GM12872 (cell line): ENCODE measurements at regions not wholly inside any gene's neighbourhood (a gene's known extent, or its start where the extent isn't known, plus 50 kb on each side); places are given as distances from the start of the nearest gene placed in this dataset.

Experiments
- CTCF ChIP-seq: IDR thresholded peaks from 3 replicates; pipeline ENCODE4 v1.5.1; 2011; ENCODE audit warnings: low read depth, mild to moderate bottlenecking, low read length, moderate library complexity; ENCODE audit not compliant: insufficient read depth

DNA sequence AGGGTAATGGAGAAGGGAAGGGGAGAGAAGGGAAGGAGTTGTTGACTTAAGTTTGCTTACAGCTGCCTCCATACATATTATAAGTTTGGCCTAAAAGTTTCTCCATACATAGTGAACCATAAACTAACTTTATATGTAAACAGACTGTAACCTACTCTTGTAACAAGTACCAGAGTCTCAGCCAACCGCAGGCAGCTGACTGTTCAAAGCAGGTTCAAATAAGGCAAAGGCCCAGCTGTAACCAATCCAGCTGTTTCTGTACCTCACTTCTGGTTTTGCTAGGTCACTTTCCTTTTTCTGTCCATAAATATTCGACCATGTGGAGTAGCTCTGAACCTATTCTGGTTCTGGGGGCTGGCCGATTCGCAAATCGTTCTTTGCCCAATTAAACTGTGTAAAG, 591.2 kb downstream of the INSC start:
- TF ChIP-seq CTCF = no peak

DNA sequence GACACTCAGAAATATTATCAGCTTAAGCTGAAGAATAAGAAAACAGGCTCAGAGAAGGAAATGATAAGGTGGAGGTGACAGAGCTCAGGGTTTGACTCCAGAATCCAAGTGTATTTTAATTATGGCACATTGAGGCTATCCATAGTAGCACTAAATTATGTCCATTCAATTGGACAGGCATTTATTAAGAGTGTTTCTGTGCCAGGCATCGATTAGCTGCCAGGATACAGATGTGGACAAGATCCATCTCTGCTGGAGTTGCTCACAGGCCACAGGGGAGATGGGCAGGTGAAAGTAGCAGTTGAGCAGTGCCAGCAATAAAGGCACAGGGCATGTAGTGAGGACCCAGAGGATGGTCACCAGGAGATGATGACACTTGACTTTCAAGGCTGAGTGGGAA, 592.5 kb downstream of the INSC start:
- TF ChIP-seq CTCF = no peak

DNA sequence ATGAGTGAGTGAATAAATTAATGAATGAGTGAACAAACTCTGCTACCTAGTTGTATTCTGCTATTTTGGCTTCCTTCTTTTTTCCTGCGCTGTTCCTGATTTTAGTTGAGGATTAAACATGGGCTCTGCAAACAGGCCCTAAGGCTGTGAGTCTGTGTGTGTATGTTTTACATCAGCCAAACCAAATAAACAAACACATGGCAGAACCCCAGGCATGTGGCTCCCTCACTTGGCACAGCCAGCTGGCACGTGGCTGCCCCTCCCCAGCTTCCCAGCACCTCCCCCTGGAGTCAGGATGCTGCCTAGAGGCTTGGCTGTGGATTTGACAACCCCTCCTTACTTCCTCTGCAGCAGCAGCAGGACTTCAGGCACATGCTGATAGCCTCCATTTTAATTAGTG, 593.2 kb downstream of the INSC start:
- no peak for TF ChIP-seq CTCF

GRCh38 chr11:15710580-15711275, 596.0 kb downstream of the INSC start:
- no peak for TF ChIP-seq CTCF

- no peak for TF ChIP-seq CTCF
Measured at GRCh38 chr11:15711311-15711710, 596.6 kb downstream of the INSC start.

DNA sequence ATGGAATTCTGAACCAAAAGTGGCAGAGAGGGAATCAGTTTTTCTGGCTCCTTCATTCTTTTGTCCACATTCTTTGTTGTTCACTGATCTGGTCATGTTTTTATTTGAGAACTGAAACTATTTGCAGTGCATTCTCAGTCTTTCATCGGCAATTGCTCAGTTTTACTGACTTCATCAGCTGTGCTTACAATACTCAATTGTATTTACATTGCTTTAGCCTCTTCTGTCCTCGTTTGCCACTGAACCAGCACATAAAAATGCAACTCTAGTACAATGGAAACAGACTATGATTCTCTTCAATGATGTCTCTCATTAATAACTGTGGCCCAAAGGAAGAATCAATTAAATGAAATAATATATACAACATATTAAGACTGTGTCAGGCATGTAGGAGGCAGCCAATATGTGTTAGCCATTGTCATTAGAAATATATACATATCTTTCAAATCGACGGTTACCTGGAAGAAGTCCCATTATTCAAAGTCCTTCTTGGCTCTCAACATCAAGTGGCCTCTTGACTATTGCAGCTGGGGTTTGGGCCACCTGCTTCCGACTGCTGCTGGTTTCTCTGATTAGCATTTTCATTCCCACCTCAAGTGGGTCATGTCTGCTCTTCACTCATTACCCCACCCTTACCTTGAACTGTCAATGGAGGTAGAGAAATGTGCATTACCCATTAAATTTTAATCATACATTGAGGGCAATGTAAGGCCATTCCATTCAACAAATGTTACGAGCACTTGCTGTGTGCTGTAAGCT, 600.1 kb downstream of the INSC start:
- TF ChIP-seq CTCF = no peak

DNA sequence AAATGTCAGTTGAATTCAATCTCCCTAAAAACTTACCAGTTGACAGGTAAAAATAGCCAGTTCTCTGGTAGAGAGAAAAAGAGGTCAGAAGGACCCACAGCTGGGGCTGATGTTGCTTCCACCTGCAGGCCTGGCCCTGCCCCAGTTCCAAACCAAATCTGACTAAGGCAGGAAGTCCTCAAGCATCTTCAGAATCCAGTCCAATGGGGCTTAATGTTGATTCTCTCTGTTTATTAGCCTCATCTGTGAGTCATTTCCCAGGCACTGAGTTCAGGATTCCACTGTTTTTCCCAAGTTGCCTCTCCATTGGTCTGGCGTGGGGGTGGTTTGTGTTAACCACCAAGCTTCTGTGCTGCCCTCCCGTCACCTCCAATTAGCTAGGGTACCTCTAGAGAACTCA, 601.8 kb downstream of the INSC start:
- no peak for TF ChIP-seq CTCF
